Loucy (cell line): ENCODE measurements at regions not wholly inside any gene's neighbourhood (a gene's known extent, or its start where the extent isn't known, plus 50 kb on each side); places are given as distances from the start of the nearest gene placed in this dataset.

Experiments
- H2AFZ ChIP-seq: fragments of 200-600 bp; sonication (generic); 2 replicates; pipeline ENCODE4 v1.6.0; 2016; ENCODE audit warnings: antibody characterized with exemption, mild to moderate bottlenecking, low read length, moderate library complexity
- H3F3A ChIP-seq: fragments of 200-600 bp; 2 replicates; pipeline ENCODE4 v1.6.0; 2016; ENCODE audit warnings: antibody characterized with exemption, low read depth, mild to moderate bottlenecking
- H3K27me3 ChIP-seq: fragments of 200-600 bp; sonication (generic); 2 replicates; pipeline ENCODE4 v1.6.1; 2014; ENCODE audit warnings: low read length, mild to moderate bottlenecking; ENCODE audit not compliant: insufficient read depth, poor library complexity, severe bottlenecking
- H3K36me3 ChIP-seq: fragments of 200-600 bp; sonication (generic); 2 replicates; pipeline ENCODE4 v1.6.1; 2016; ENCODE audit warnings: low read length; ENCODE audit not compliant: insufficient read depth
- H3K4me1 ChIP-seq: fragments of 200-600 bp; sonication (generic); 2 replicates; pipeline ENCODE4 v1.5.1; 2014; ENCODE audit warnings: low read length, mild to moderate bottlenecking; ENCODE audit not compliant: insufficient read depth, poor library complexity, severe bottlenecking
- H3K4me2 ChIP-seq: fragments of 200-600 bp; sonication (generic); 2 replicates; pipeline ENCODE4 v1.6.0; 2014; ENCODE audit warnings: antibody characterized with exemption, low read length, low read depth, mild to moderate bottlenecking; ENCODE audit not compliant: poor library complexity, severe bottlenecking
- H3K4me3 ChIP-seq: fragments of 200-600 bp; sonication (generic); 2 replicates; pipeline ENCODE4 v1.5.1; 2014; ENCODE audit warnings: low read length, mild to moderate bottlenecking, mixed read lengths; ENCODE audit not compliant: poor library complexity, severe bottlenecking
- H3K79me2 ChIP-seq: fragments of 200-600 bp; sonication (generic); 2 replicates; pipeline ENCODE4 v1.6.1; 2014; ENCODE audit warnings: low read length; ENCODE audit not compliant: insufficient read depth
- H3K9ac ChIP-seq: fragments of 200-600 bp; sonication (generic); 2 replicates; pipeline ENCODE4 v1.6.0; 2014; ENCODE audit warnings: mild to moderate bottlenecking, low read depth, low read length, moderate library complexity; ENCODE audit not compliant: poor library complexity, severe bottlenecking
- H3K9me2 ChIP-seq: fragments of 200-600 bp; sonication (generic); replicated peaks from 2 replicates; pipeline ENCODE4 v1.6.1; 2016; ENCODE audit warnings: low read depth, low read length, mixed read lengths
- H3K9me3 ChIP-seq: fragments of 200-600 bp; sonication (generic); 2 replicates; pipeline ENCODE4 v1.6.1; 2014; ENCODE audit warnings: mild to moderate bottlenecking, antibody characterized with exemption, low read length, low read depth; ENCODE audit not compliant: insufficient read depth
- H4K20me1 ChIP-seq: fragments of 200-600 bp; sonication (generic); 2 replicates; pipeline ENCODE4 v1.6.0; 2014; ENCODE audit warnings: antibody characterized with exemption, low read length, mild to moderate bottlenecking; ENCODE audit not compliant: insufficient read depth, poor library complexity, severe bottlenecking
- CTCF ChIP-seq: fragments of 200-600 bp; sonication (generic); conservative IDR thresholded peaks from 2 replicates; pipeline ENCODE4 v1.5.1; 2014; ENCODE audit warnings: mild to moderate bottlenecking, antibody characterized with exemption, low read length
- EZH2phosphoT487 ChIP-seq: fragments of 200-600 bp; IDR thresholded peaks from 2 replicates; pipeline ENCODE4 v1.6.1; 2018; ENCODE audit warnings: antibody characterized with exemption, mild to moderate bottlenecking, moderate library complexity, borderline replicate concordance

- Histone ChIP-seq H3K9me2 (no peaks in the 10 kb centered on the region), H3K4me2 (no peak overlapping the region), H3K9me3 (no peaks in the 10 kb centered on the region; the same call in 1 of the 2 replicates), H3F3A (no peaks in the 10 kb centered on the region), H3K9ac (no peak overlapping the region), H3K79me2 (no peaks in the 10 kb centered on the region), H4K20me1 (no peaks in the 10 kb centered on the region), H3K4me1 (no peaks in the 10 kb centered on the region), H2AFZ (no peak overlapping the region), H3K36me3 (no peaks in the 10 kb centered on the region), H3K4me3 (no peak overlapping the region), H3K27me3 (no peaks in the 10 kb centered on the region)
- no peak for TF ChIP-seq EZH2phosphoT487
- no peak for TF ChIP-seq CTCF
Observed at GRCh38 chr2:221833966-221834365, 261.9 kb upstream of the EPHA4 start.

- H3K9me3 ChIP-seq = no peaks in the 10 kb centered on the region; the same call in 1 of the 2 replicates
- no peaks in the 10 kb centered on the region for H3F3A ChIP-seq
- H3K79me2 ChIP-seq = no peaks in the 10 kb centered on the region
- H4K20me1 ChIP-seq = no peaks in the 10 kb centered on the region
- no peak for TF ChIP-seq EZH2phosphoT487
- H3K36me3 ChIP-seq = no peaks in the 10 kb centered on the region
- H3K4me1 ChIP-seq = no peaks in the 10 kb centered on the region
- H3K9me2 ChIP-seq = no peaks in the 10 kb centered on the region
- H3K27me3 ChIP-seq = no peaks in the 10 kb centered on the region
- H3K4me2 ChIP-seq = no peak overlapping the region
- no peak overlapping the region for H2AFZ ChIP-seq
- no peak overlapping the region for H3K9ac ChIP-seq
- H3K4me3 ChIP-seq = no peak overlapping the region
Observed at GRCh38 chr2:221831051-221831450, 258.9 kb upstream of the EPHA4 start.

GRCh38 chr2:221822416-221822815 is 250.3 kb upstream of the EPHA4 start:
- TF ChIP-seq EZH2phosphoT487 = no peak
- TF ChIP-seq CTCF = no peak
- Histone ChIP-seq H3K4me2 (no peak overlapping the region), H3K4me3 (no peak overlapping the region), H3K9me2 (no peaks in the 10 kb centered on the region), H3K27me3 (no peaks in the 10 kb centered on the region), H3K36me3 (no peaks in the 10 kb centered on the region), H2AFZ (no peak overlapping the region), H3F3A (no peaks in the 10 kb centered on the region), H3K4me1 (no peaks in the 10 kb centered on the region), H3K9ac (no peak overlapping the region), H3K9me3 (no peaks in the 10 kb centered on the region), H3K79me2 (no peaks in the 10 kb centered on the region), H4K20me1 (no peaks in the 10 kb centered on the region)

GRCh38 chr2:221818616-221819320 is 246.7 kb upstream of the EPHA4 start:
- Histone ChIP-seq H3K36me3 (no peaks in the 10 kb centered on the region), H3K9me3 (peaks cover 7% of the 10 kb centered on the region), H3K4me2 (no peak overlapping the region), H3K9me2 (no peaks in the 10 kb centered on the region), H3K27me3 (no peaks in the 10 kb centered on the region), H2AFZ (no peak overlapping the region), H3K79me2 (no peaks in the 10 kb centered on the region), H3K4me3 (no peak overlapping the region), H3F3A (no peaks in the 10 kb centered on the region), H3K4me1 (no peaks in the 10 kb centered on the region), H3K9ac (no peak overlapping the region), H4K20me1 (no peaks in the 10 kb centered on the region)
- TF ChIP-seq CTCF (no peak), EZH2phosphoT487 (no peak)
